GM21447 (cell line): ENCODE measurements at regions not wholly inside any gene's neighbourhood (a gene's known extent, or its start where the extent isn't known, plus 50 kb on each side); places are given as distances from the start of the nearest gene placed in this dataset.

Experiments used
- ATAC-seq: cut with Tn5 transposase; IDR thresholded peaks from one replicate; pipeline ENCODE4 v1.9.1; 2021; ENCODE audit not compliant: unreplicated experiment

- no peak for ATAC-seq
Observed at GRCh38 chr2:12302140-12302539, 414.6 kb upstream of the TRIB2 start.

DNA sequence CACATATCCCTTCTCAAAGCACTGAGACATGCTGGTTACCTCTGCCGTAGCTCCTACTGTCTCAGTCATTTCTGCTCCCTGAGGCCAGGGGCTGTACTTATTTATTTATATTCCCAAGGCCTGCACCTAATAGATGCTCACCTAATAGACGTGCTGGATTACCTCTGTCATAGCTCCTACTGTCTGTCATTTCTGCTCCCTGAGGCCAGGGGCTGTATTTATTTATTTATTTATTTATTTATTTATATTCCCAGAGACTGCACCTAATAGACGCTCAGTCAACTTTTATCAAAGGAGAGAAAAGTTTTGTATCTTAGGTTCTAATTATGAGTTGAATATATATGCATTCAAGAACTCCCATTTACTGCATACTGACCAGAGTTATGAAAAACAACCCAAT is 414.0 kb upstream of the TRIB2 start:
- no peak for ATAC-seq

GRCh38 chr2:12303181-12304030 is 413.3 kb upstream of the TRIB2 start:
- no peak for ATAC-seq

- ATAC-seq, result no peak
Observed at GRCh38 chr2:12304564-12305171, 412.1 kb upstream of the TRIB2 start.

GRCh38 chr2:12305931-12306330 is 410.8 kb upstream of the TRIB2 start:
- ATAC-seq, result no peak

DNA sequence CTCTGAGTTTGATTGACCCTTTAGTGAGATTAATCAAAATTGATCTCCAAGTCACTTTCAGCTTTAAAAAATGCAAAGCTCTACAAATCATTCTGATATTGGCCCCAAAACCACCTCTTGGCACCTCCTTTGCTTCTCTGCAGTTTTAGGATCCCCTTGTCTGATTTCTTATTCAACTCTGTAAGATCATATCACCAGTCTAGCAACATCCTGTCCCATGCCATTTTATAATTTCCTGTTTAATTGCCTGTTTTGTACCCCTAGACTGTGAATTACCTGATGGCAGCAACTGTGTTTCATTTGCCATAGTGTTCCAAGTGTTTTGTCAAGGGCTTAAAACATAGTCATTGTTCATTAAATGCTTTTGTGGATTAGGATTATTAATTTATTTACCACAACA is 406.3 kb upstream of the TRIB2 start:
- no peak for ATAC-seq

- ATAC-seq, result no peak
Observed at GRCh38 chr2:12313445-12314126, 403.1 kb upstream of the TRIB2 start.

- ATAC-seq, result no peak
Observed at GRCh38 chr2:12314127-12314760, 402.5 kb upstream of the TRIB2 start.

- ATAC-seq, result no peak
Observed at GRCh38 chr2:12315224-12315623, 401.5 kb upstream of the TRIB2 start.

DNA sequence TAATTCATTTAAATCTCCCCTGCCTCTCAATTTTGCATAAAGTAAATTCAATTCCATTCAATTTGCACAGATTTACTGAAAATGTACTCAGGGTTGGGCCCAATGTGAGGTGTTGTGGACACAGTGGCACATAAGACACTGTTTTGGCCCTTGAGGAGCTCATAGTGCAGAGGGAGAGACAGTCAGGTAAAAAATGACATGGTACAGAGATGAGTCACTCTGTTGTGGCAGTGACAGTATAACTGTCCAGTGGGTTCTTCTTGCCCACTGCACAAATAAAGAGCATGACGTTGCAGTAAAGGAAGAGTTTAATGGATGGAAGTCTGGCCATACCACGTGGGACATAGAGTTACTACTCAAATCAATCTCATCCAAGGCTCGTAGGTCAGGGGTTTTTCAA is 400.3 kb upstream of the TRIB2 start:
- ATAC-seq, result no peak

DNA sequence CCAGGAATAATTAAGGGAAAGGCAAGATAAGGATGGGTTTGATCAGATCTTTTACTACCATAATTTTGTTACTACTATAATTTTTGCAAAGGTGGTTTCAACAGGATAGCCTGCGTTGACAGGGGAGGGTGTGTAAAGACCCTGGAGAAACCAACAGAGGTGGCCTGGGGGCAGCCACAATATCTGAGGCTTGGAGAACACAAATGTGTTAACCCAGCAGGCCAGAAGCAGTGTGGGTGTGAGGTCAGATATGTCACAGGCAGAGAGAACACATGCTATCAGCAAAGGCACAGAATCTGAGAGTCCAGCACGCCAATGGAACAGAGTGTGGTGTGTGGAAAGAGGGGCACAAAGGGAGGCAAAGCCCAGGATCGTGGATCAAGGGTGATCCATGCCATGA is 399.4 kb upstream of the TRIB2 start:
- ATAC-seq, result no peak

GRCh38 chr2:12317814-12318426 is 398.8 kb upstream of the TRIB2 start:
- ATAC-seq, result no peak

DNA sequence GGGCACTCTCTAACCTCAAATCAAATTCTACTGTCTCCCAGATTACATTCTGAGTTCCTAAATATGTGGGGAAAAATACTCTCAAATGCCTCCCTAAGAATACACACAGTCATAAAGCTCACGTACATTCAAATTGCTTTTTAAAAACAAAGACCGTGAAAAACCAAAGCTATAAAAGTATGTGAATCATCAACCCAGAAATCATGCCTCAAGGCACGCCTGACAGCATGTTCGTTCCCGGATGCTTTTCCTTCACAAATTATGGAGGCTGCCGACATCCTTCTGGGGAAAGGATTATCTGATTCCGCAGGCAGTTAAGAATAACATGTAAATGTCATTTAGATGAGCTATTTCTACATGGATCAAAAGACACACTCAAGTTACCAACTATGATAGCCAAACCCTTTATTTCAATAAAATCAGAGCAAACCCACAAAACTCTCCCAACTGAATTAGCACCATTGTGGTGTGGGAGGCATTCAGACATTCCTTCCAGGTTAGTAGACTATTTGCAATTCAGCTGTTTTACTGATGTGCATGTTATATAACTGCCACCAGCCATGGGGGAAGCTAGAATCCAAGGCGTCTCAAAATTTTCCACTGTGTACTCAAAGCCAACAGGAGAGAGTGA is 398.2 kb upstream of the TRIB2 start:
- no peak for ATAC-seq

DNA sequence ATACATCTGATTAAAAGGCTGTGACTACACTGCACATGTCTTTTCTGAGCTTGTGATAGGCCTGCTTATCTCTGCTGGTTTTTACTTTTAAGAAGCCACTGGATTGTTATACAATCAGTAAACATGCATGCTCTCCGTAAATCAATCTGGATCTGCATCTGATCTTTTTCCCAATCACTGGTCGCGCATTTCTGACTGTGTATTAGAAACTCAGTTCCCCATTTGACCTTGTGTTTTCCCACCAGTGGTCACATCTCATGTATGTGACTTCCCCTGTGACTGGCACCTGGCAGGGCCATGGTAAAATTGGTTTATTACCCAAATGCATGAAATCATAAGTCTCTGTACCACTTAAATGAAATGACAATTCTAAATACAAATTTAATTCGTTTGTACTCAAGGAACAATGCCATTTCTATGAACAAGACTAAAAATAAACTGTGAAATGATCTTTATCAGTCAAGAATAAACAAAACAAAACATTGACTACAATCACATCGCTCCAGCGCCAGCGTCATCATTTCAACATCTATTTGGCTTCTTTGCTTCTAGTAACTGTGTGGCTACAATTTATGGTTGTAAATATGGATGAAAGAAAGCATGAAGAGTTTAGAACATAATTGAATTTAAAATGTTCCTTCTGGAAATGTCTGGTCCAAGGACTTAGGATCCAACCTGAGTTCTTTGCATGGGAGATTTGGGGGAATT is 396.6 kb upstream of the TRIB2 start:
- ATAC-seq, result no peak

DNA sequence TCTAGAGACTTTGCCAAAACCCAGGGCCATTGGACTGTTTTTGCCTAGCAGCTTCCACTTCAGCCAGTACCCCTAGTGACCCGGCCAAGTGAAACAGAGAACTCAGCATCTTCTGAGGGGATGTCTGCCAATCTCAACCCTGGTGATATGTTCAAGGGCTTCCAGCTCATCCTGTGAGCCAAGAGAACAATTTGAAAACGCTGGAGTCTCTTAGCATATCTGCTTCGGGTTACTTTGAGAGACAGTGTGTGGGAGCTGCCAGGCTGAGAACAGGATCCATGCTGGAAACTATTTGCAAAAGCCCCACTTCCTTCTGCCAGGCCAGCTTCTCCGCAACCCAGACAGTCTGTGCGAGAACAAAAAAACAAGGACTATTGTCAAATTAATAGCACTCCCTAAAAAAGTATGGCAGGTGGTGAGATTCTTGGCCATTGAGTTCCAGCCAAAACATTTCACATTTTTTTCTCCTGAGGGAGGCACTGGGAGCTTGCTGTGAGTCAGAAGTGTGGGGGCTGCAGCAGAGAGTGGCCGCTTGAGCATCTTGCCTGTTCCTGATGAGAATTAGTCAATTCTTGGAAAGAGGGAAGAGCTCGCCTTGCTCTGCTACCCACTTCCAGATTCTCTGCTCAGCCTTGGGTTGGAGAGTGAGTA is 395.6 kb upstream of the TRIB2 start:
- ATAC-seq, result no peak

DNA sequence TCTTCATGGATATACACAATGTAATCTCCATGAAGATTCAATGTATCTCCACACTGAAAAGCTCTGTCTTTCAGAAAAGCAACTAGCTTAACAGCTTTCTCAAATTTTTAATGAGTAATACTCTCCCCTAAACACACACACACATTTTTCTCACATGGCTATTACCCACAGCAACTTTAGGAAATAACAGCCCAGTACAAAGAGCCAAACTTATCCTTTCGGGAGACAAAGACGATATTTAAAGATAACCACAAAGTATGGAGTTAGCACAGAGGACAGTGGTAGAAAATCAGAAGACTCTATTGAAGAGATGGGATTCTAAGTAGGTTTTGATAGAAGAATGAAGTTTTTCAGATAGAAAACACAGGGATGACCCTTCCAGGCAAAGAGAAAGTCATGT is 394.9 kb upstream of the TRIB2 start:
- no peak for ATAC-seq

DNA sequence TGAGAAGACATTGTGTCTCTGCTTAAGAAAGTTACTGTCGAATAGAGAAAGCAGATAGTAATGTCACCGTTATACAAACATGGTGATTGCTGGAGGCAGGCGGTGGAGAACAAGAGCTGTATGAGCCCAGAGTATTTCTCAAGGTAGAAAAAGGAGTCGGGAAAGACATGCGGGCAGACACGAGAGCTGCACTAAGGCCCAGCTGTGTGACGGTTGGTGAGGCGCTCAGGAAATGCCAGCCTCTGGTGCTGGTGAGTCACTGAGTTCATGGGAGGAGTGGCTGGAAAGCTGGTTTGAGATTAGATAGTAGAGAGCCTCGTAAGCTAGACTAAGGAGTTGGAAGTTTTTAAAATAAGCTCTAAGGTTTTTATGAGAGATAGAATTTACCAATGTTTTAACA is 390.9 kb upstream of the TRIB2 start:
- ATAC-seq, result no peak

GRCh38 chr2:12326449-12327190 is 390.1 kb upstream of the TRIB2 start:
- no peak for ATAC-seq

DNA sequence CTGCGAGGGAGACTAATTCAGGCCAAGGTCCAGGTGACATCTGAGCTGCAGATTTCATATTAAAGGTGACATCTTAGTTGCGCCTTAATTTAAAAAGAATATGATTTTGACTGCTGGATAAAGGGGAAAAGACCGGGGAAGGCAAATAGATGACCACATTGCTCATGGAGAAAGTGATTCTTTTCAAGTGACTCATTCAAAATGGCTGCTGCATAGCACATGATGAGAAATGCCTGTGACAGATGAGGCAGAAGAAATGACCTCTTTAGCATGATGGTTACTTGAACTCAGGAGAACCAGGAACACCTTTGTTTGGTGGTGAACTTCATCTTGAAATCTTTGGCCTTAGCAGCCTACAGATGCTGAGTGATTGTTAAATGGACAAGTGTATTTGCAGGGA is 385.8 kb upstream of the TRIB2 start:
- no peak for ATAC-seq
